ENCODE measurements at regions not wholly inside any gene's neighbourhood (a gene's known extent, or its start where the extent isn't known, plus 50 kb on each side); places are given as distances from the start of the nearest gene placed in this dataset.

DNA sequence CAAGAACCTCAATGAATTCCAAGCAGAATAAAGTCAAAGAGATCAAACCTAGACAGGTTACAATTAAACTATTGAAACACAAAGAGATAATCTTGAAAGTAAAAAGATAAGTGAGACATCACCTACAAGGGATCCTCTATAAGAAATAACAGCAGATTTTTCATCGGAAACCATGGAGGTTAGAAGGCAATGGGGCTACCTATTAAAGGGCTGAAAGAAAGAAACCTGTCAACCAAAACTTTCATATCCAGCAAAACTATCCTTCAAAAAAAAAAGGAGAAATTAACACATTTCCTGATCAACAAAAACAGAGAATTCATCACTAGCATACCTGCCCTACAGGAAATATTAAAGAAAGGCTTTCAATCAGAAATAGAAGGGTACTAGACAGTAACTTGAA is 244.9 kb downstream of the ARHGAP12 start:
- H3K79me2 ChIP-seq (ENCODE audit: control insufficient read depth, insufficient read depth, low read length) = no peaks in the 10 kb centered on the region
- in situ Hi-C loops (cut with MboI) = no loop called here
- ChIA-PET CTCF (ENCODE audit: low intra/inter-chr PET ratio) (no interaction called here), POLR2A (no interaction called here)
- WGBS (ENCODE audit: insufficient coverage, low coverage, missing lambda C conversion rate) = 0% methylated on average over 1 of the region's 1 CpG
- H4K20me1 ChIP-seq (replicated peaks; ENCODE audit: control insufficient read depth, insufficient read depth, low read length) = no peaks in the 10 kb centered on the region
- intact Hi-C loops (cut with micrococcal nuclease) = no loop called here
- no peak for ATAC-seq
- H3K27me3 ChIP-seq (ENCODE audit: control insufficient read depth in 2 of 2, insufficient read depth in 2 of 2, low read length in 2 of 2) = no peaks in the 10 kb centered on the region
- TF ChIP-seq CBX5 (IDR thresholded peaks at IDR 0.05; ENCODE audit: borderline replicate concordance, low read depth) (0 out of 2 replicates have a peak, but pooled peaks have one; percentile 47), ZKSCAN1 (IDR thresholded peaks at IDR 0.05; ENCODE audit: low read depth, low read length) (no peak), BRD4 (IDR thresholded peaks at IDR 0.05) (no peak), ZFP1 (CRISPR knock-in tag; IDR thresholded peaks at IDR 0.05) (peak; percentile 77), TRIM28 (IDR thresholded peaks at IDR 0.05) (peak; percentile 71; the same call in 1 of the 2 replicates), CBX3 (IDR thresholded peaks at IDR 0.05; ENCODE audit: borderline replicate concordance in 1 of 2, low read length in 2 of 2) (peak in 1 of 2 experiments; percentile 82; a peak in 2 of 3 replicates), ARID1B (IDR thresholded peaks at IDR 0.05) (no peak)
- TF ChIP-seq, protein P1, sequence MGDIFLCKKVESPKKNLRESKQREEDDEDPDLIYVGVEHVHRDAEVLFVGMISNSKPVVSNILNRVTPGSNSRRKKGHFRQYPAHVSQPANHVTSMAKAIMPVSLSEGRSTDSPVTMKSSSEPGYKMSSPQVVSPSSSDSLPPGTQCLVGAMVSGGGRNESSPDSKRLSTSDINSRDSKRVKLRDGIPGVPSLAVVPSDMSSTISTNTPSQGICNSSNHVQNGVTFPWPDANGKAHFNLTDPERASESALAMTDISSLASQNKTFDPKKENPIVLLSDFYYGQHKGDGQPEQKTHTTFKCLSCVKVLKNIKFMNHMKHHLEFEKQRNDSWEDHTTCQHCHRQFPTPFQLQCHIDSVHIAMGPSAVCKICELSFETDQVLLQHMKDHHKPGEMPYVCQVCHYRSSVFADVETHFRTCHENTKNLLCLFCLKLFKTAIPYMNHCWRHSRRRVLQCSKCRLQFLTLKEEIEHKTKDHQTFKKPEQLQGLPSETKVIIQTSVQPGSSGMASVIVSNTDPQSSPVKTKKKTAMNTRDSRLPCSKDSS (IDR thresholded peaks at IDR 0.05; ENCODE audit: low read depth, partially characterized antibody) = peak; percentile 49
- H3K4me2 ChIP-seq (ENCODE audit: insufficient read depth, low read length) = no peak overlapping the region
- no peak overlapping the region for H3K9ac ChIP-seq (ENCODE audit: insufficient read depth in 1 of 2, low read depth in 2 of 2, low read length in 2 of 2)
- H3K27ac ChIP-seq (ENCODE audit: extremely low read depth, low read depth, low read length) = no peak overlapping the region
- H3K9me3 ChIP-seq (replicated peaks; ENCODE audit: control insufficient read depth, insufficient read depth, low read depth, low read length) = no peaks in the 10 kb centered on the region
- DNase-seq (ENCODE audit: extremely low read depth in 1 of 4, low spot score in 3 of 4) = no peak
- no peak overlapping the region for H3K4me3 ChIP-seq
- no peaks in the 10 kb centered on the region for H3K9me1 ChIP-seq (ENCODE audit: control insufficient read depth, insufficient read depth, low read length)
- no peak for FAIRE-seq
- BruUV-seq (replicated peaks) = no TSS peak
- H3K4me1 ChIP-seq (replicated peaks in 1 of 2; ENCODE audit: control insufficient read depth in 2 of 2, insufficient read depth in 2 of 2, low read length in 2 of 2) = no peaks in the 10 kb centered on the region
- H3K36me3 ChIP-seq (ENCODE audit: control insufficient read depth, insufficient read depth, low read length) = no peaks in the 10 kb centered on the region
- H2AFZ ChIP-seq (ENCODE audit: low read depth, low read length) = no peak overlapping the region
